Glomerular endothelial cell (primary cell): ENCODE measurements at regions not wholly inside any gene's neighbourhood (a gene's known extent, or its start where the extent isn't known, plus 50 kb on each side); places are given as distances from the start of the nearest gene placed in this dataset.
"Not testable (repeated sequence)": the region's sequence is repeated elsewhere in the genome, so short reads cannot be mapped to it uniquely, and the experiment has no call there.

Experiments used
- DNase-seq: peaks from one replicate; pipeline ENCODE4 v3.0.0-alpha.2; 2011; ENCODE audit warnings: low read depth, low spot score; ENCODE audit errors: extremely low read depth

GRCh38 chr18:28332071-28332470, 155.1 kb upstream of the CDH2 start:
- no peak for DNase-seq

- no peak for DNase-seq
Measured at GRCh38 chr18:28331551-28331950, 154.6 kb upstream of the CDH2 start.

GRCh38 chr18:28313602-28314001, 136.7 kb upstream of the CDH2 start:
- DNase-seq: no peak

GRCh38 chr18:28288784-28289183, 111.9 kb upstream of the CDH2 start:
- no peak for DNase-seq

- no peak for DNase-seq
Measured at GRCh38 chr18:28287146-28287545, 110.2 kb upstream of the CDH2 start.

- DNase-seq: no peak
Measured at GRCh38 chr18:28284132-28284531, 107.2 kb upstream of the CDH2 start.

GRCh38 chr18:28281400-28281799, 104.5 kb upstream of the CDH2 start:
- DNase-seq: no peak

- DNase-seq: no peak
Measured at GRCh38 chr18:28269750-28270149, 92.8 kb upstream of the CDH2 start.

- no peak for DNase-seq
Measured at GRCh38 chr18:28267878-28268625, 91.1 kb upstream of the CDH2 start.

- no peak for DNase-seq
Measured at GRCh38 chr18:28267276-28267675, 90.3 kb upstream of the CDH2 start.

- no peak for DNase-seq
Measured at GRCh38 chr18:28256166-28256565, 79.2 kb upstream of the CDH2 start.

GRCh38 chr18:28248653-28249052, 71.7 kb upstream of the CDH2 start:
- no peak for DNase-seq

GRCh38 chr18:28240626-28241025, 63.7 kb upstream of the CDH2 start:
- not testable (repeated sequence) for DNase-seq

GRCh38 chr18:28236487-28236886, 59.6 kb upstream of the CDH2 start:
- no peak for DNase-seq
